RWPE1 (cell line): ENCODE measurements at regions not wholly inside any gene's neighbourhood (a gene's known extent, or its start where the extent isn't known, plus 50 kb on each side); places are given as distances from the start of the nearest gene placed in this dataset.

ENCODE experiments used
- CTCF ChIA-PET: fragments of 350-600 bp; sonication (Branson Sonifier 250); formaldehyde crosslinking; extraction: SDS; loops from one replicate; lab custom pipeline; 2021; lab: Yijun Ruan, JAX
- POLR2A ChIA-PET: fragments of 400-600 bp; formaldehyde crosslinking; extraction: SDS; loops from one replicate; lab custom pipeline; 2020; ENCODE audit warnings: antibody characterized with exemption; ENCODE audit not compliant: low non-redundant PET; lab: Yijun Ruan, JAX
- DNase-seq: peaks from one replicate; pipeline ENCODE4 v3.0.0; 2012; ENCODE audit warnings: low spot score
- H3K27ac ChIP-seq: fragments of 450-650 bp; 2 replicates; pipeline ENCODE4 v1.5.1; 2017
- TF ChIP-seq, protein P1 (sequence below): fragments of 450-650 bp; conservative IDR thresholded peaks from 2 replicates; pipeline ENCODE4 v1.5.1; 2017; ENCODE audit warnings: low read depth, mild to moderate bottlenecking

GRCh38 chr5:88657136-88657535, 225.8 kb downstream of the MEF2C start:
- DNase-seq: no peak
- TF ChIP-seq, protein P1, sequence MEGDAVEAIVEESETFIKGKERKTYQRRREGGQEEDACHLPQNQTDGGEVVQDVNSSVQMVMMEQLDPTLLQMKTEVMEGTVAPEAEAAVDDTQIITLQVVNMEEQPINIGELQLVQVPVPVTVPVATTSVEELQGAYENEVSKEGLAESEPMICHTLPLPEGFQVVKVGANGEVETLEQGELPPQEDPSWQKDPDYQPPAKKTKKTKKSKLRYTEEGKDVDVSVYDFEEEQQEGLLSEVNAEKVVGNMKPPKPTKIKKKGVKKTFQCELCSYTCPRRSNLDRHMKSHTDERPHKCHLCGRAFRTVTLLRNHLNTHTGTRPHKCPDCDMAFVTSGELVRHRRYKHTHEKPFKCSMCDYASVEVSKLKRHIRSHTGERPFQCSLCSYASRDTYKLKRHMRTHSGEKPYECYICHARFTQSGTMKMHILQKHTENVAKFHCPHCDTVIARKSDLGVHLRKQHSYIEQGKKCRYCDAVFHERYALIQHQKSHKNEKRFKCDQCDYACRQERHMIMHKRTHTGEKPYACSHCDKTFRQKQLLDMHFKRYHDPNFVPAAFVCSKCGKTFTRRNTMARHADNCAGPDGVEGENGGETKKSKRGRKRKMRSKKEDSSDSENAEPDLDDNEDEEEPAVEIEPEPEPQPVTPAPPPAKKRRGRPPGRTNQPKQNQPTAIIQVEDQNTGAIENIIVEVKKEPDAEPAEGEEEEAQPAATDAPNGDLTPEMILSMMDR: no peak
- ChIA-PET CTCF (no interaction called here), POLR2A (no interaction called here)
- H3K27ac ChIP-seq: no peak overlapping the region

- no peak overlapping the region for H3K27ac ChIP-seq
- ChIA-PET CTCF (no interaction called here), POLR2A (no interaction called here)
- no peak for DNase-seq
- TF ChIP-seq, protein P1: no peak
Observed at GRCh38 chr5:88656221-88656950, 226.6 kb downstream of the MEF2C start.

DNA sequence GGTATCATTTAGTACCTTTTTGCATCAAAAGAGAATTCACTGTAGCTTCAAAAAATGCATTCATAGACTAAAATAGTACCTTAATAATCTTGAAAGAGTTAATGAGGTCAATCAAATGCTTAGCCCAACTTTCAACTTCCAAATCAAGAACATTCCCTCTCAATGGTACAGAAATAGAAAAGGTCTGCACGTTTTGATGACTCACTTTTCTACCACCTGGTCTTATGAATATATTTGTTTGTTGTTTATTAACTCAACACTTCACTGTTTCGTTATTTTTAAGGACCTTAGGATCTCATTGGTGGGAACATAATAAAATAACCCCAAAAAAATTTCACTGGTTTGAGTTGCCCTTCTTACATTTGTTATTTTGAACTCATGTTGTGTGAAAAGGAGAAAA, 229.5 kb downstream of the MEF2C start:
- DNase-seq: no peak
- TF ChIP-seq, protein P1: no peak
- H3K27ac ChIP-seq: no peak overlapping the region
- ChIA-PET CTCF (interaction anchor here (0.6 to 1.1 kb wide), 2 partner anchors 15 to 37 kb away, joined by 3 read pairs; no protein-coding TSS in a partner anchor), POLR2A (no interaction called here)

- DNase-seq: no peak
- ChIA-PET CTCF (no interaction called here), POLR2A (no interaction called here)
- H3K27ac ChIP-seq: no peak overlapping the region
- TF ChIP-seq, protein P1: no peak
Observed at GRCh38 chr5:88647901-88648300, 235.1 kb downstream of the MEF2C start.

GRCh38 chr5:88646866-88647265, 236.1 kb downstream of the MEF2C start:
- POLR2A ChIA-PET: no interaction called here

DNA sequence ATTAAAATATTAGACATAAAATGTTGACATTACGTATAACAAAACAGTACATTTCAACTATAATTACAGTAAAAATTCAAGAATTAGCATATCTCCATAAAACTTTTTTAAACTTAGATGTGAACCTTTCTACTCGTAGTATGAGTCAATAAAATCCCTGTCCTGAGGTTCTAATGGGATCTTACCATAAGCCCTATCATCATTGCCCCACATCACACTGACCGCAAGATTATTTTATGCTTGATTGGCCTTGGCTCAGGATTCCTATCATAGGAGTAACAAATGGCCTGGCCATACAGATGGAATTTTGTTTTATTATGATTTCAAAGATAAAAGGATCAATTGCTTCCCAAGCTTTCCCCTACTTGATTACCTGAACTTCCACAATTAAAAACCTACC, 238.3 kb downstream of the MEF2C start:
- CTCF ChIA-PET: no interaction called here
- DNase-seq: no peak
- TF ChIP-seq, protein P1: no peak
- no peak overlapping the region for H3K27ac ChIP-seq
- POLR2A ChIA-PET: no interaction called here

More at GRCh38 chr5:88646866-88647265, 236.1 kb downstream of the MEF2C start:
- TF ChIP-seq, protein P1: no peak
- DNase-seq: no peak
- H3K27ac ChIP-seq: no peak overlapping the region
- CTCF ChIA-PET: interaction anchor here (0.7 kb wide), 1 partner anchor 19 kb away, joined by 3 read pairs; no protein-coding TSS in a partner anchor
